ENCODE measurements at regions not wholly inside any gene's neighbourhood (a gene's known extent, or its start where the extent isn't known, plus 50 kb on each side); places are given as distances from the start of the nearest gene placed in this dataset.

- no peak for DNase-seq
- Histone ChIP-seq H3K9me3 (replicated peaks; ENCODE audit: control insufficient read depth, low read depth, low read length) (no peaks in the 10 kb centered on the region), H3K4me1 (ENCODE audit: control insufficient read depth, insufficient read depth, low read length) (peaks cover 7% of the 10 kb centered on the region), H3K36me3 (ENCODE audit: control insufficient read depth, insufficient read depth, low read length) (no peaks in the 10 kb centered on the region), H3K27ac (ENCODE audit: low read length) (no peak overlapping the region), H3K27me3 (ENCODE audit: control insufficient read depth, insufficient read depth, low read length) (no peaks in the 10 kb centered on the region), H3K4me3 (ENCODE audit: low read length) (no peak overlapping the region)
- WGBS (ENCODE audit: insufficient coverage) = no CpG with 5 or more reads among the region's 6 CpGs
Measured at GRCh38 chr3:459311-459670, 262.7 kb downstream of the CHL1 start.

- peak; percentile 62 for DNase-seq
- 100% methylated on average over 2 of the region's 2 CpGs for WGBS (ENCODE audit: insufficient coverage)
- H3K4me1 ChIP-seq (ENCODE audit: control insufficient read depth, insufficient read depth, low read length) = peaks cover 7% of the 10 kb centered on the region
- no peaks in the 10 kb centered on the region for H3K36me3 ChIP-seq (ENCODE audit: control insufficient read depth, insufficient read depth, low read length)
- H3K9me3 ChIP-seq (replicated peaks; ENCODE audit: control insufficient read depth, low read depth, low read length) = no peaks in the 10 kb centered on the region
- no peaks in the 10 kb centered on the region for H3K27me3 ChIP-seq (ENCODE audit: control insufficient read depth, insufficient read depth, low read length)
- no peak overlapping the region for H3K27ac ChIP-seq (ENCODE audit: low read length)
- H3K4me3 ChIP-seq (ENCODE audit: low read length) = no peak overlapping the region
Measured at GRCh38 chr3:461006-461405, 264.4 kb downstream of the CHL1 start.

GRCh38 chr3:462851-463250, 266.3 kb downstream of the CHL1 start:
- no peak overlapping the region for H3K27ac ChIP-seq (ENCODE audit: low read length)
- H3K9me3 ChIP-seq (replicated peaks; ENCODE audit: control insufficient read depth, low read depth, low read length) = no peaks in the 10 kb centered on the region
- peak; percentile 85 for DNase-seq
- no peaks in the 10 kb centered on the region for H3K36me3 ChIP-seq (ENCODE audit: control insufficient read depth, insufficient read depth, low read length)
- no peaks in the 10 kb centered on the region for H3K27me3 ChIP-seq (ENCODE audit: control insufficient read depth, insufficient read depth, low read length)
- H3K4me1 ChIP-seq (ENCODE audit: control insufficient read depth, insufficient read depth, low read length) = peaks cover 7% of the 10 kb centered on the region
- 18% methylated on average over 2 of the region's 4 CpGs for WGBS (ENCODE audit: insufficient coverage)
- no peak overlapping the region for H3K4me3 ChIP-seq (ENCODE audit: low read length)

GRCh38 chr3:463252-464192, 267.0 kb downstream of the CHL1 start:
- Histone ChIP-seq H3K4me1 (ENCODE audit: control insufficient read depth, insufficient read depth, low read length) (peaks cover 7% of the 10 kb centered on the region), H3K4me3 (ENCODE audit: low read length) (no peak overlapping the region), H3K27ac (ENCODE audit: low read length) (no peak overlapping the region), H3K9me3 (replicated peaks; ENCODE audit: control insufficient read depth, low read depth, low read length) (no peaks in the 10 kb centered on the region), H3K36me3 (ENCODE audit: control insufficient read depth, insufficient read depth, low read length) (no peaks in the 10 kb centered on the region), H3K27me3 (ENCODE audit: control insufficient read depth, insufficient read depth, low read length) (no peaks in the 10 kb centered on the region)
- 70% methylated on average over 2 of the region's 7 CpGs for WGBS (ENCODE audit: insufficient coverage)
- DNase-seq = peak; percentile 55

GRCh38 chr3:464255-464654, 267.7 kb downstream of the CHL1 start:
- WGBS (ENCODE audit: insufficient coverage) = no CpG with 5 or more reads among the region's 3 CpGs
- H3K36me3 ChIP-seq (ENCODE audit: control insufficient read depth, insufficient read depth, low read length) = no peaks in the 10 kb centered on the region

GRCh38 chr3:468172-468571, 271.6 kb downstream of the CHL1 start:
- 0% methylated on average over 1 of the region's 5 CpGs for WGBS (ENCODE audit: insufficient coverage)
- DNase-seq = no peak

More at GRCh38 chr3:464255-464654, 267.7 kb downstream of the CHL1 start:
- no peaks in the 10 kb centered on the region for H3K27me3 ChIP-seq (ENCODE audit: control insufficient read depth, insufficient read depth, low read length)
- H3K9me3 ChIP-seq (replicated peaks; ENCODE audit: control insufficient read depth, low read depth, low read length) = no peaks in the 10 kb centered on the region
- H3K4me1 ChIP-seq (ENCODE audit: control insufficient read depth, insufficient read depth, low read length) = peaks cover 7% of the 10 kb centered on the region
- H3K27ac ChIP-seq (ENCODE audit: low read length) = no peak overlapping the region
- H3K4me3 ChIP-seq (ENCODE audit: low read length) = no peak overlapping the region
- DNase-seq = no peak

GRCh38 chr3:473033-473800, 276.7 kb downstream of the CHL1 start:
- no peak for DNase-seq
- WGBS (ENCODE audit: insufficient coverage) = 63% methylated on average over 3 of the region's 5 CpGs

More at GRCh38 chr3:468172-468571, 271.6 kb downstream of the CHL1 start:
- Histone ChIP-seq H3K27ac (ENCODE audit: low read length) (no peak overlapping the region), H3K27me3 (ENCODE audit: control insufficient read depth, insufficient read depth, low read length) (no peaks in the 10 kb centered on the region), H3K9me3 (replicated peaks; ENCODE audit: control insufficient read depth, low read depth, low read length) (no peaks in the 10 kb centered on the region), H3K4me1 (ENCODE audit: control insufficient read depth, insufficient read depth, low read length) (peaks cover 2% of the 10 kb centered on the region), H3K4me3 (ENCODE audit: low read length) (no peak overlapping the region), H3K36me3 (ENCODE audit: control insufficient read depth, insufficient read depth, low read length) (no peaks in the 10 kb centered on the region)

GRCh38 chr3:474828-475227, 278.3 kb downstream of the CHL1 start:
- no peaks in the 10 kb centered on the region for H3K36me3 ChIP-seq (ENCODE audit: control insufficient read depth, insufficient read depth, low read length)
- H3K27me3 ChIP-seq (ENCODE audit: control insufficient read depth, insufficient read depth, low read length) = no peaks in the 10 kb centered on the region
- no peaks in the 10 kb centered on the region for H3K9me3 ChIP-seq (replicated peaks; ENCODE audit: control insufficient read depth, low read depth, low read length)
- H3K4me3 ChIP-seq (ENCODE audit: low read length) = no peak overlapping the region
- no peak for DNase-seq
- H3K4me1 ChIP-seq (ENCODE audit: control insufficient read depth, insufficient read depth, low read length) = no peaks in the 10 kb centered on the region
- no CpG with 5 or more reads among the region's 1 CpG for WGBS (ENCODE audit: insufficient coverage)
- no peak overlapping the region for H3K27ac ChIP-seq (ENCODE audit: low read length)

More at GRCh38 chr3:473033-473800, 276.7 kb downstream of the CHL1 start:
- Histone ChIP-seq H3K9me3 (replicated peaks; ENCODE audit: control insufficient read depth, low read depth, low read length) (no peaks in the 10 kb centered on the region), H3K4me3 (ENCODE audit: low read length) (no peak overlapping the region), H3K4me1 (ENCODE audit: control insufficient read depth, insufficient read depth, low read length) (no peaks in the 10 kb centered on the region), H3K36me3 (ENCODE audit: control insufficient read depth, insufficient read depth, low read length) (no peaks in the 10 kb centered on the region), H3K27me3 (ENCODE audit: control insufficient read depth, insufficient read depth, low read length) (no peaks in the 10 kb centered on the region), H3K27ac (ENCODE audit: low read length) (no peak overlapping the region)

GRCh38 chr3:480070-480469, 283.5 kb downstream of the CHL1 start:
- H3K4me1 ChIP-seq (ENCODE audit: control insufficient read depth, insufficient read depth, low read length) = peaks cover 3% of the 10 kb centered on the region
- no peaks in the 10 kb centered on the region for H3K36me3 ChIP-seq (ENCODE audit: control insufficient read depth, insufficient read depth, low read length)
- no peak overlapping the region for H3K4me3 ChIP-seq (ENCODE audit: low read length)
- H3K27me3 ChIP-seq (ENCODE audit: control insufficient read depth, insufficient read depth, low read length) = no peaks in the 10 kb centered on the region
- WGBS (ENCODE audit: insufficient coverage) = no CpG with 5 or more reads among the region's 1 CpG
- no peak for DNase-seq
- H3K9me3 ChIP-seq (replicated peaks; ENCODE audit: control insufficient read depth, low read depth, low read length) = no peaks in the 10 kb centered on the region
- H3K27ac ChIP-seq (ENCODE audit: low read length) = no peak overlapping the region

GRCh38 chr3:481111-481510, 284.5 kb downstream of the CHL1 start:
- Histone ChIP-seq H3K27me3 (ENCODE audit: control insufficient read depth, insufficient read depth, low read length) (no peaks in the 10 kb centered on the region), H3K9me3 (replicated peaks; ENCODE audit: control insufficient read depth, low read depth, low read length) (no peaks in the 10 kb centered on the region), H3K4me1 (ENCODE audit: control insufficient read depth, insufficient read depth, low read length) (peaks cover 3% of the 10 kb centered on the region), H3K36me3 (ENCODE audit: control insufficient read depth, insufficient read depth, low read length) (no peaks in the 10 kb centered on the region), H3K4me3 (ENCODE audit: low read length) (no peak overlapping the region), H3K27ac (ENCODE audit: low read length) (no peak overlapping the region)
- 40% methylated on average over 1 of the region's 3 CpGs for WGBS (ENCODE audit: insufficient coverage)
- DNase-seq = no peak
